Keratinocyte (primary cell): ENCODE measurements at regions not wholly inside any gene's neighbourhood (a gene's known extent, or its start where the extent isn't known, plus 50 kb on each side); places are given as distances from the start of the nearest gene placed in this dataset.

ENCODE experiments used
- DNase-seq: peaks from one replicate; pipeline ENCODE4 v3.0.0-alpha.2; 2011; ENCODE audit warnings: low read depth, missing footprints, low spot score
- FAIRE-seq: peaks from 2 replicates; lab custom pipeline; 2011; peaks lifted over from hg19 to GRCh38; lab: Jason Lieb, UNC
- H2AFZ ChIP-seq: 2 replicates; pipeline ENCODE4 v1.6.0; 2012; ENCODE audit warnings: low read length, control low read depth, inconsistent platforms; ENCODE audit not compliant: control insufficient read depth
- H3K27ac ChIP-seq: 2 replicates; pipeline ENCODE4 v1.5.1; 2011; ENCODE audit warnings: low read length; ENCODE audit not compliant: control insufficient read depth, insufficient read depth
- H3K27me3 ChIP-seq: 3 replicates; pipeline ENCODE4 v1.6.0; 2011; ENCODE audit warnings: low read length; ENCODE audit not compliant: control insufficient read depth, insufficient read depth; ENCODE audit errors: extremely low read depth
- H3K36me3 ChIP-seq, 2 experiments: 2 replicates in 1 of 2; 3 replicates in 1 of 2; pipeline ENCODE4 v1.5.1; 2011; ENCODE audit warnings: low read length in 2 of 2, mild to moderate bottlenecking in 1 of 2; ENCODE audit not compliant: control insufficient read depth in 2 of 2, insufficient read depth in 2 of 2; ENCODE audit errors: extremely low read depth in 1 of 2
- H3K4me1 ChIP-seq: 3 replicates; pipeline ENCODE4 v1.5.1; 2011; ENCODE audit warnings: low read length; ENCODE audit not compliant: control insufficient read depth, insufficient read depth; ENCODE audit errors: extremely low read depth
- H3K4me2 ChIP-seq: 3 replicates; pipeline ENCODE4 v1.6.0; 2011; ENCODE audit warnings: low read depth, low read length; ENCODE audit not compliant: control insufficient read depth, insufficient read depth; ENCODE audit errors: extremely low read depth
- H3K4me3 ChIP-seq, 3 experiments: fragments of 200-600 bp in 1 of 3; sonication (generic) in 1 of 3; 2 replicates in 2 of 3; 3 replicates in 1 of 3; pipeline ENCODE4 v1.5.1; 2011 to 2016; ENCODE audit warnings: low read length in 3 of 3, mild to moderate bottlenecking in 3 of 3, control low read depth in 2 of 3, inconsistent platforms in 1 of 3, low read depth in 1 of 3, mixed read lengths in 1 of 3, mixed run types in 1 of 3, moderate library complexity in 1 of 3; ENCODE audit not compliant: control insufficient read depth in 2 of 3, insufficient read depth in 2 of 3; ENCODE audit errors: extremely low read depth in 1 of 3
- H3K79me2 ChIP-seq: 2 replicates; pipeline ENCODE4 v1.6.0; 2012; ENCODE audit warnings: low read length; ENCODE audit not compliant: control insufficient read depth, insufficient read depth
- H3K9ac ChIP-seq: 3 replicates; pipeline ENCODE4 v1.6.0; 2011; ENCODE audit warnings: low read length; ENCODE audit not compliant: control insufficient read depth, insufficient read depth; ENCODE audit errors: extremely low read depth
- H3K9me1 ChIP-seq: 3 replicates; pipeline ENCODE4 v1.6.0; 2011; ENCODE audit warnings: low read length; ENCODE audit not compliant: control insufficient read depth, insufficient read depth; ENCODE audit errors: extremely low read depth
- H3K9me3 ChIP-seq: 2 replicates; pipeline ENCODE4 v1.5.1; 2012; ENCODE audit warnings: low read depth, low read length; ENCODE audit not compliant: control insufficient read depth
- H4K20me1 ChIP-seq: 3 replicates; pipeline ENCODE4 v1.6.0; 2011; ENCODE audit warnings: low read length; ENCODE audit not compliant: control insufficient read depth, insufficient read depth; ENCODE audit errors: extremely low read depth
- EZH2 ChIP-seq: IDR thresholded peaks from one replicate; pipeline ENCODE4 v1.6.1; 2012; ENCODE audit warnings: inconsistent platforms, mild to moderate bottlenecking, low read length, moderate library complexity
- dilution Hi-C: fragments of 300-500 bp; cut with MboI; formaldehyde crosslinking; loops from one replicate; pipeline ENCODE4 v1.7.0; 2020; ENCODE audit warnings: low sequenced_read_pairs; ENCODE audit not compliant: extremely low pct_ligation_motif_present
- TF ChIP-seq, protein P1 (sequence below), 3 experiments: IDR thresholded peaks in 1 of 3; conservative IDR thresholded peaks in 1 of 3; optimal IDR thresholded peaks in 1 of 3; 2 replicates in 2 of 3; 3 replicates in 1 of 3; pipeline versions ENCODE3 to v1.5.1; 2011; ENCODE audit warnings: low read length in 3 of 3, mild to moderate bottlenecking in 3 of 3, moderate library complexity in 2 of 3, control low read depth in 1 of 3, inconsistent platforms in 1 of 3; ENCODE audit not compliant: insufficient read depth in 2 of 3; ENCODE audit errors: extremely low read depth in 1 of 3

- Histone ChIP-seq H3K4me1 (no peaks in the 10 kb centered on the region), H3K9ac (no peak overlapping the region), H3K9me3 (no peaks in the 10 kb centered on the region), H3K9me1 (no peaks in the 10 kb centered on the region), H3K27me3 (no peaks in the 10 kb centered on the region), H2AFZ (no peak overlapping the region), H3K79me2 (no peaks in the 10 kb centered on the region), H3K36me3 (no peaks in the 10 kb centered on the region), H3K4me3 (no peak overlapping the region), H4K20me1 (no peaks in the 10 kb centered on the region), H3K4me2 (no peak overlapping the region), H3K27ac (no peak overlapping the region)
- DNase-seq (no peak), FAIRE-seq (no peak)
- no peak for TF ChIP-seq EZH2
- TF ChIP-seq, protein P1, sequence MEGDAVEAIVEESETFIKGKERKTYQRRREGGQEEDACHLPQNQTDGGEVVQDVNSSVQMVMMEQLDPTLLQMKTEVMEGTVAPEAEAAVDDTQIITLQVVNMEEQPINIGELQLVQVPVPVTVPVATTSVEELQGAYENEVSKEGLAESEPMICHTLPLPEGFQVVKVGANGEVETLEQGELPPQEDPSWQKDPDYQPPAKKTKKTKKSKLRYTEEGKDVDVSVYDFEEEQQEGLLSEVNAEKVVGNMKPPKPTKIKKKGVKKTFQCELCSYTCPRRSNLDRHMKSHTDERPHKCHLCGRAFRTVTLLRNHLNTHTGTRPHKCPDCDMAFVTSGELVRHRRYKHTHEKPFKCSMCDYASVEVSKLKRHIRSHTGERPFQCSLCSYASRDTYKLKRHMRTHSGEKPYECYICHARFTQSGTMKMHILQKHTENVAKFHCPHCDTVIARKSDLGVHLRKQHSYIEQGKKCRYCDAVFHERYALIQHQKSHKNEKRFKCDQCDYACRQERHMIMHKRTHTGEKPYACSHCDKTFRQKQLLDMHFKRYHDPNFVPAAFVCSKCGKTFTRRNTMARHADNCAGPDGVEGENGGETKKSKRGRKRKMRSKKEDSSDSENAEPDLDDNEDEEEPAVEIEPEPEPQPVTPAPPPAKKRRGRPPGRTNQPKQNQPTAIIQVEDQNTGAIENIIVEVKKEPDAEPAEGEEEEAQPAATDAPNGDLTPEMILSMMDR (optimal IDR thresholded peaks at IDR 0.05 in 1 of 3, IDR thresholded peaks at IDR 0.05 in 1 of 3, conservative IDR thresholded peaks at IDR 0.05 in 1 of 3; ENCODE audit: extremely low read depth in 1 of 3, insufficient read depth in 2 of 3, low read length in 3 of 3), result no peak
- dilution Hi-C loops, result no loop called here
These were observed 176.5 kb downstream of the SALL1 start for GRCh38 chr16:50974438-50975036.

GRCh38 chr16:50972876-50973275 lies 178.2 kb downstream of the SALL1 start:
- Histone ChIP-seq H4K20me1 (no peaks in the 10 kb centered on the region), H3K27me3 (no peaks in the 10 kb centered on the region), H3K79me2 (no peaks in the 10 kb centered on the region), H2AFZ (no peak overlapping the region), H3K4me2 (no peak overlapping the region), H3K9me3 (no peaks in the 10 kb centered on the region), H3K27ac (no peak overlapping the region), H3K4me3 (no peak overlapping the region), H3K36me3 (no peaks in the 10 kb centered on the region), H3K9me1 (no peaks in the 10 kb centered on the region), H3K4me1 (no peaks in the 10 kb centered on the region), H3K9ac (no peak overlapping the region)
- no peak for DNase-seq
- TF ChIP-seq, protein P1 (optimal IDR thresholded peaks at IDR 0.05 in 1 of 3, IDR thresholded peaks at IDR 0.05 in 1 of 3, conservative IDR thresholded peaks at IDR 0.05 in 1 of 3; ENCODE audit: extremely low read depth in 1 of 3, insufficient read depth in 2 of 3, low read length in 3 of 3), result no peak
- no peak for TF ChIP-seq EZH2
- no peak for FAIRE-seq
- dilution Hi-C loops, result no loop called here
